ENCODE measurements at regions not wholly inside any gene's neighbourhood (a gene's known extent, or its start where the extent isn't known, plus 50 kb on each side); places are given as distances from the start of the nearest gene placed in this dataset.

GRCh38 chr3:176766862-176767261, 430.4 kb downstream of the TBL1XR1 start:
- FAIRE-seq (no peak), DNase-seq (no peak), ATAC-seq (peak in 3 of 4 donors; percentile 11 to 45 (median 42))
- Histone ChIP-seq H3K36me3 (no peaks in the 10 kb centered on the region), H3K27me3 (no peaks in the 10 kb centered on the region), H3K4me1 (peaks cover 0 to 11% (median 7%) of the 10 kb centered on the region in 3 donors), H3K27ac (peak overlapping the region in 2 of 4 donors; percentile 49 to 57), H3K9me3 (no peaks in the 10 kb centered on the region), H3K4me3 (no peak overlapping the region)
- TF ChIP-seq, protein P1, sequence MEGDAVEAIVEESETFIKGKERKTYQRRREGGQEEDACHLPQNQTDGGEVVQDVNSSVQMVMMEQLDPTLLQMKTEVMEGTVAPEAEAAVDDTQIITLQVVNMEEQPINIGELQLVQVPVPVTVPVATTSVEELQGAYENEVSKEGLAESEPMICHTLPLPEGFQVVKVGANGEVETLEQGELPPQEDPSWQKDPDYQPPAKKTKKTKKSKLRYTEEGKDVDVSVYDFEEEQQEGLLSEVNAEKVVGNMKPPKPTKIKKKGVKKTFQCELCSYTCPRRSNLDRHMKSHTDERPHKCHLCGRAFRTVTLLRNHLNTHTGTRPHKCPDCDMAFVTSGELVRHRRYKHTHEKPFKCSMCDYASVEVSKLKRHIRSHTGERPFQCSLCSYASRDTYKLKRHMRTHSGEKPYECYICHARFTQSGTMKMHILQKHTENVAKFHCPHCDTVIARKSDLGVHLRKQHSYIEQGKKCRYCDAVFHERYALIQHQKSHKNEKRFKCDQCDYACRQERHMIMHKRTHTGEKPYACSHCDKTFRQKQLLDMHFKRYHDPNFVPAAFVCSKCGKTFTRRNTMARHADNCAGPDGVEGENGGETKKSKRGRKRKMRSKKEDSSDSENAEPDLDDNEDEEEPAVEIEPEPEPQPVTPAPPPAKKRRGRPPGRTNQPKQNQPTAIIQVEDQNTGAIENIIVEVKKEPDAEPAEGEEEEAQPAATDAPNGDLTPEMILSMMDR (IDR thresholded peaks at IDR 0.05) = no peak
- intact Hi-C loops (cut with DNase I) = no loop called here
- WGBS, 2 donors = 47 to 55% methylated on average over 1 of the region's 1 CpG

DNA sequence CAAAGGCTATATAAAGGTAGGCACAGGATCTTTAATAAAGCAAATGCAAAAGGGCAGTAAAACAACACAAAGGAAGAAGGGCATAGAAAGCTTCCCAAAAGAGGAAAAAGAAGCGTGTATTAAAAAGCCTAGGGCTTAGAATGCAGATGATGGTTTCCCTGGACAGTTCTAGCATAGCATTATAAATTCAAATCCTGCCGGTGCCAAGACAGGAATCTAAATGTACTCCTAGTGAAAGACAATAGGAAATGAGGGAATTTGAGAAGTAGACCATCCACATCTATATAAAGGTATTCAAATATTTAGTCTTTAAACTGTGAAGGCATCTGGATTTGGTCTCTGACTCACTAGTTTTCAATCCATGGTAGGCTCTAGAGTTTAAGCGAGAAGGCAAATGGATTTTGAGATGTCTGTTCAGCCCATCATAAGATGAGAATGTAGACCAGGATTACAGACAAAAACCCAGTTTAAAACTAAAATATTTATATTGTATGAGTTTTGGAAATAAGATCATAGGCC, 431.8 kb downstream of the TBL1XR1 start:
- Histone ChIP-seq H3K36me3 (no peaks in the 10 kb centered on the region), H3K27ac (no peak overlapping the region), H3K4me1 (peaks cover 0 to 11% (median 7%) of the 10 kb centered on the region in 3 donors), H3K4me3 (no peak overlapping the region), H3K27me3 (no peaks in the 10 kb centered on the region), H3K9me3 (no peaks in the 10 kb centered on the region)
- intact Hi-C loops (cut with DNase I) = no loop called here
- FAIRE-seq (no peak), ATAC-seq (no peak), DNase-seq (no peak)
- TF ChIP-seq, protein P1 (IDR thresholded peaks at IDR 0.05) = no peak
- WGBS, 2 donors = 96 to 98% methylated on average over 3 of the region's 3 CpGs

DNA sequence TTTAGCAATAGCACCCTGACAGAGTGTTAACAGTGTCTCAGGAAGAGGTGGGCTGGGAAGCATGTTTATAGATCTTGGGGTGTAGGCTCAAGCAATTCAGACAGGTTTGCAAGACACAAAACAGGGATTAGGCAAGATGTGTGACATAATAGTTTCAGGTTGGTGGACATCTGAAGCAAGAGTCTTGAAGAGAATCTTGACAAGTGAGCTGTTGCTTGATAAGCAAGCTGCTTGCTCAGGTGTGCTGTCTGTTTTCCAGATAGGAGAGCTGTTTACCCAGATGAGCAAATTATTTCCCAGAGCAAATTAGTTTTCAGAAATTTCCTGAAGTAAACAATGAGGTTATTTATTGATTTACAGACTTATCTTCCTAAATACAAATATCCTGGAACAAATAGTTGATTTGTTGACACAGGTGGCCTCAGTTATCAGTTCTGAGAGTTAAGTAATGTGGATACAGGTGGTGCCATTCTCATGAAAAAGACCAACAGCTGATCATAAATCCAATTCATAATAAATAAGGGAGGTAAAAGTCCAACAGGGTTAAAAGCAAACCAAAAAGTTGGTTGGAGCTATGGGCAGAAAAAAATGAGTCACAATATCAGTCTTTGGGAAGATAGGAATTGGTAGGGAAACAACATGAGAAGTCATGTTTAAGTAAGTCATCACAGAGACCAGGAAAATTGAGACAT, 437.3 kb downstream of the TBL1XR1 start:
- TF ChIP-seq, protein P1 (IDR thresholded peaks at IDR 0.05) = no peak
- intact Hi-C loops (cut with DNase I) = no loop called here
- no peaks in the 10 kb centered on the region for H3K9me3 ChIP-seq
- ATAC-seq (peak; percentile 86 to 93 (median 90)), FAIRE-seq (no peak), DNase-seq (peak in 3 of 6 donors; percentile 38 to 55 (median 40))
- no peaks in the 10 kb centered on the region for H3K27me3 ChIP-seq
- no peaks in the 10 kb centered on the region for H3K36me3 ChIP-seq
- no peak overlapping the region for H3K4me3 ChIP-seq
- peak overlapping the region in 3 of 4 donors; percentile 20 to 77 (median 68) for H3K27ac ChIP-seq
- no peaks in the 10 kb centered on the region for H3K4me1 ChIP-seq

- no peak for DNase-seq
- no peak overlapping the region for H3K4me3 ChIP-seq
- ATAC-seq = no peak
- H3K4me1 ChIP-seq = no peaks in the 10 kb centered on the region
- H3K27ac ChIP-seq = no peak overlapping the region
- H3K36me3 ChIP-seq = no peaks in the 10 kb centered on the region
- no peaks in the 10 kb centered on the region for H3K9me3 ChIP-seq
- intact Hi-C loops (cut with DNase I) = no loop called here
- no peaks in the 10 kb centered on the region for H3K27me3 ChIP-seq
- TF ChIP-seq, protein P1 (IDR thresholded peaks at IDR 0.05) = no peak
- no peak for FAIRE-seq
These were observed 439.9 kb downstream of the TBL1XR1 start for GRCh38 chr3:176757429-176757828.

GRCh38 chr3:176755977-176756376, 441.3 kb downstream of the TBL1XR1 start:
- FAIRE-seq (no peak), ATAC-seq (no peak), DNase-seq (no peak)
- TF ChIP-seq, protein P1 (IDR thresholded peaks at IDR 0.05) = no peak
- Histone ChIP-seq H3K4me3 (no peak overlapping the region), H3K27me3 (no peaks in the 10 kb centered on the region), H3K9me3 (no peaks in the 10 kb centered on the region), H3K36me3 (no peaks in the 10 kb centered on the region), H3K4me1 (no peaks in the 10 kb centered on the region), H3K27ac (no peak overlapping the region)
- WGBS, 2 donors = 95 to 97% methylated on average over 6 of the region's 6 CpGs
- intact Hi-C loops (cut with DNase I) = no loop called here
